SK-N-SH (cell line): ENCODE measurements at regions not wholly inside any gene's neighbourhood (a gene's known extent, or its start where the extent isn't known, plus 50 kb on each side); places are given as distances from the start of the nearest gene placed in this dataset.
A peak's percentile ranks its signal among the peaks of the same experiment; 100 is the strongest.

Source experiments
- CTCF ChIA-PET: fragments of 300-600, 350-600 bp; formaldehyde crosslinking; extraction: SDS; loops from one replicate; lab custom pipeline; 2021; lab: Yijun Ruan, JAX
- POLR2A ChIA-PET: fragments of 350-600 bp; sonication (Branson Sonifier 250); formaldehyde crosslinking; extraction: SDS; loops from one replicate; lab custom pipeline; 2020; ENCODE audit warnings: antibody characterized with exemption, inconsistent platforms; lab: Yijun Ruan, JAX
- DNase-seq: peaks from one replicate; pipeline ENCODE4 v3.0.0; 2012
- H2AFZ ChIP-seq: fragments of 200-600 bp; sonication (generic); 2 replicates; pipeline ENCODE4 v1.8.1; 2016; ENCODE audit warnings: antibody characterized with exemption, mild to moderate bottlenecking, low read depth
- H3F3A ChIP-seq: fragments of 200-600 bp; sonication (generic); replicated peaks from 2 replicates; pipeline ENCODE3; 2016; ENCODE audit warnings: antibody characterized with exemption, mild to moderate bottlenecking; ENCODE audit not compliant: insufficient read depth
- H3K27ac ChIP-seq, 2 experiments: fragments of 200-500 bp in 1 of 2; fragments of 200-600 bp in 1 of 2; sonication (Bioruptor generic) in 1 of 2; sonication (generic), shearing (Covaris generic) in 1 of 2; 2 replicates each; pipeline versions ENCODE4 v1.5.1 to v1.6.1; 2014 to 2016; ENCODE audit warnings: low read depth in 2 of 2, inconsistent platforms in 1 of 2, low read length in 1 of 2, mild to moderate bottlenecking in 1 of 2, mixed read lengths in 1 of 2
- H3K27me3 ChIP-seq: fragments of 200-600 bp; sonication (generic), shearing (Covaris generic); 2 replicates; pipeline ENCODE4 v1.6.1; 2016; ENCODE audit warnings: mixed run types; ENCODE audit not compliant: insufficient read depth
- H3K36me3 ChIP-seq, 2 experiments: fragments of 200-500 bp in 1 of 2; fragments of 200-600 bp in 1 of 2; sonication (Bioruptor generic) in 1 of 2; sonication (generic) in 1 of 2; replicated peaks in 1 of 2; 2 replicates each; pipeline versions ENCODE3 to v1.5.1; 2014 to 2016; ENCODE audit warnings: low read length in 1 of 2, mild to moderate bottlenecking in 1 of 2; ENCODE audit not compliant: insufficient read depth in 2 of 2, control insufficient read depth in 1 of 2
- H3K4me1 ChIP-seq, 2 experiments: fragments of 200-500 bp in 1 of 2; fragments of 200-600 bp in 1 of 2; sonication (Bioruptor generic) in 1 of 2; sonication (generic), shearing (Covaris generic) in 1 of 2; 2 replicates each; pipeline versions ENCODE4 v1.5.1 to v1.6.1; 2014 to 2016; ENCODE audit warnings: low read depth in 1 of 2, low read length in 1 of 2, mixed run types in 1 of 2; ENCODE audit not compliant: insufficient read depth in 2 of 2, control insufficient read depth in 1 of 2
- H3K4me2 ChIP-seq: fragments of 200-600 bp; sonication (generic), shearing (Covaris generic); 2 replicates; pipeline ENCODE4 v1.6.1; 2017; ENCODE audit warnings: mixed run types
- H3K4me3 ChIP-seq, 2 experiments: fragments of 200-500 bp in 1 of 2; fragments of 200-600 bp in 1 of 2; sonication (Bioruptor generic) in 1 of 2; sonication (generic), shearing (Covaris generic) in 1 of 2; 2 replicates each; pipeline versions ENCODE4 v1.5.1 to v1.8.1; 2014 to 2016; ENCODE audit warnings: low read depth in 2 of 2, inconsistent platforms in 1 of 2, low read length in 1 of 2, mild to moderate bottlenecking in 1 of 2, mixed read lengths in 1 of 2, moderate library complexity in 1 of 2
- H3K79me2 ChIP-seq: fragments of 200-600 bp; sonication (generic); 2 replicates; pipeline ENCODE4 v1.8.1; 2017; ENCODE audit warnings: mild to moderate bottlenecking; ENCODE audit not compliant: insufficient read depth
- H3K9ac ChIP-seq: fragments of 200-600 bp; sonication (generic); 2 replicates; pipeline ENCODE4 v1.6.1; 2017; ENCODE audit warnings: mixed run types
- H3K9me2 ChIP-seq: fragments of 200-600 bp; sonication (generic); 2 replicates; pipeline ENCODE4 v1.6.1; 2017; ENCODE audit warnings: mixed run types
- H3K9me3 ChIP-seq: fragments of 200-600 bp; sonication (generic); 2 replicates; pipeline ENCODE4 v1.6.1; 2017; ENCODE audit warnings: mixed run types, mild to moderate bottlenecking, moderate library complexity
- H4K20me1 ChIP-seq: fragments of 200-600 bp; sonication (generic); 2 replicates; pipeline ENCODE4 v1.6.1; 2017; ENCODE audit warnings: mild to moderate bottlenecking, mixed run types; ENCODE audit not compliant: insufficient read depth
- CHD2 ChIP-seq: fragments of 150-350 bp; IDR thresholded peaks from 2 replicates; pipeline ENCODE4 v1.6.1; 2018; ENCODE audit warnings: low read length; ENCODE audit not compliant: partially characterized antibody
- CTCF ChIP-seq: fragments of 200-600 bp; sonication (generic); IDR thresholded peaks from 2 replicates; pipeline ENCODE4 v1.6.1; 2017; ENCODE audit warnings: antibody characterized with exemption, mild to moderate bottlenecking, moderate library complexity
- EZH2phosphoT487 ChIP-seq: fragments of 200-600 bp; sonication (generic); IDR thresholded peaks from 2 replicates; pipeline ENCODE4 v1.6.1; 2017; ENCODE audit warnings: low read depth, mixed run types, mild to moderate bottlenecking, antibody characterized with exemption, moderate library complexity, borderline replicate concordance
- FOSL2 ChIP-seq: IDR thresholded peaks from 2 replicates; pipeline ENCODE4 v1.4.0; 2012; ENCODE audit warnings: low read depth, mild to moderate bottlenecking, moderate library complexity, borderline replicate concordance
- IRF3 ChIP-seq: fragments of 150-350 bp; IDR thresholded peaks from 2 replicates; pipeline ENCODE4 v1.6.1; 2016; ENCODE audit warnings: mild to moderate bottlenecking, low read depth, low read length
- NFIC ChIP-seq: IDR thresholded peaks from 2 replicates; pipeline ENCODE4 v1.4.0; 2012; ENCODE audit warnings: borderline replicate concordance
- RAD21 ChIP-seq: IDR thresholded peaks from 2 replicates; pipeline ENCODE4 v1.6.1; 2012; ENCODE audit warnings: mild to moderate bottlenecking, low read length
- REST ChIP-seq: IDR thresholded peaks from 2 replicates; pipeline ENCODE4 v1.6.1; 2012; ENCODE audit warnings: mild to moderate bottlenecking, low read depth, low read length, moderate library complexity
- YY1 ChIP-seq: IDR thresholded peaks from 2 replicates; pipeline ENCODE4 v1.4.0; 2012; ENCODE audit warnings: low read depth, mild to moderate bottlenecking
- WGBS: methylation state at CpG from one replicate; pipeline ENCODE4 v1.1.6; 2017; ENCODE audit warnings: low lambda C conversion rate; 5-methylcytosine and 5-hydroxymethylcytosine counted together

GRCh38 chr11:104531075-104531474 lies 367.1 kb upstream of the PDGFD start:
- 100% methylated on average over 2 of the region's 2 CpGs for WGBS
- no peak overlapping the region for H3K27ac ChIP-seq
- POLR2A ChIA-PET = no interaction called here

More at GRCh38 chr11:104531075-104531474, 367.1 kb upstream of the PDGFD start:
- Histone ChIP-seq H3K4me2 (no peak overlapping the region), H2AFZ (no peak overlapping the region), H3K36me3 (no peaks in the 10 kb centered on the region), H3K79me2 (no peaks in the 10 kb centered on the region), H3K27me3 (no peaks in the 10 kb centered on the region), H3F3A (no peaks in the 10 kb centered on the region), H3K9ac (no peak overlapping the region), H3K9me3 (no peaks in the 10 kb centered on the region), H4K20me1 (no peaks in the 10 kb centered on the region), H3K9me2 (no peaks in the 10 kb centered on the region), H3K4me1 (peaks cover 0 to 2% of the 10 kb centered on the region in 2 experiments; a peak in 2 of 4 replicates), H3K4me3 (no peak overlapping the region)
- CTCF ChIA-PET = interaction anchor here (1.3 kb wide), 1 partner anchor 11 kb away, joined by 3 read pairs; no protein-coding TSS in a partner anchor
- no peak for TF ChIP-seq FOSL2
- TF ChIP-seq YY1 = no peak
- no peak for TF ChIP-seq EZH2phosphoT487
- TF ChIP-seq REST = no peak
- TF ChIP-seq CHD2 = no peak
- peak; percentile 29; the same call in 1 of the 2 replicates for TF ChIP-seq RAD21
- TF ChIP-seq NFIC = no peak
- TF ChIP-seq CTCF = peak; percentile 47
- no peak for TF ChIP-seq IRF3
- no peak for DNase-seq
